H9 (cell line): ENCODE measurements at regions not wholly inside any gene's neighbourhood (a gene's known extent, or its start where the extent isn't known, plus 50 kb on each side); places are given as distances from the start of the nearest gene placed in this dataset.

ENCODE experiments used
- DNase-seq: peaks from one replicate; pipeline ENCODE4 v3.0.0-alpha.2; 2017
- H2AFZ ChIP-seq: one replicate; pipeline ENCODE4 v1.6.1; 2013; ENCODE audit warnings: mild to moderate bottlenecking, low read length, control low read depth, moderate library complexity
- H2AK5ac ChIP-seq: 2 replicates; pipeline ENCODE4 v1.6.1; 2013; ENCODE audit warnings: low read length, control low read depth, mixed read lengths; ENCODE audit not compliant: insufficient read length
- H2BK120ac ChIP-seq: one replicate; pipeline ENCODE4 v1.6.1; 2013; ENCODE audit warnings: low read depth, mild to moderate bottlenecking, low read length, control low read depth, inconsistent platforms; ENCODE audit not compliant: poor library complexity, severe bottlenecking
- H2BK12ac ChIP-seq: 2 replicates; pipeline ENCODE4 v1.6.1; 2013; ENCODE audit warnings: low read length, control low read depth, mixed read lengths, low read depth; ENCODE audit not compliant: insufficient read length
- H2BK15ac ChIP-seq: 2 replicates; pipeline ENCODE4 v1.6.1; 2013; ENCODE audit warnings: low read depth, low read length, control low read depth
- H2BK20ac ChIP-seq: one replicate; pipeline ENCODE4 v1.6.1; 2013; ENCODE audit warnings: low read depth, mild to moderate bottlenecking, low read length, control low read depth, inconsistent platforms; ENCODE audit not compliant: poor library complexity, severe bottlenecking
- H2BK5ac ChIP-seq: 2 replicates; pipeline ENCODE4 v1.6.1; 2013; ENCODE audit warnings: low read length, control low read depth, mixed read lengths; ENCODE audit not compliant: insufficient read length
- H3K14ac ChIP-seq: 2 replicates; pipeline ENCODE4 v1.6.1; 2013; ENCODE audit warnings: low read length, control low read depth; ENCODE audit not compliant: insufficient read depth
- H3K18ac ChIP-seq: 2 replicates; pipeline ENCODE4 v1.6.1; 2013; ENCODE audit warnings: low read depth, mild to moderate bottlenecking, mixed read lengths, low read length, control low read depth; ENCODE audit not compliant: insufficient read length
- H3K23ac ChIP-seq: 2 replicates; pipeline ENCODE4 v1.6.1; 2013; ENCODE audit warnings: low read length, control low read depth, mixed read lengths, low read depth; ENCODE audit not compliant: insufficient read length
- H3K23me2 ChIP-seq: 2 replicates; pipeline ENCODE4 v1.6.1; 2013; ENCODE audit warnings: low read depth, mild to moderate bottlenecking, mixed read lengths, low read length, control low read depth; ENCODE audit not compliant: insufficient read length, poor library complexity, severe bottlenecking
- H3K27ac ChIP-seq: 2 replicates; pipeline ENCODE4 v1.5.1; 2013; ENCODE audit warnings: low read length, control low read depth, mixed read lengths, low read depth; ENCODE audit not compliant: insufficient read length
- H3K27me3 ChIP-seq: 2 replicates; pipeline ENCODE4 v1.6.1; 2013; ENCODE audit warnings: low read length, control low read depth, inconsistent platforms; ENCODE audit not compliant: insufficient read depth
- H3K4ac ChIP-seq: 2 replicates; pipeline ENCODE4 v1.6.1; 2013; ENCODE audit warnings: low read depth, mild to moderate bottlenecking, control low read depth, inconsistent platforms, low read length, moderate library complexity
- H3K4me1 ChIP-seq: 2 replicates; pipeline ENCODE4 v1.6.1; 2013; ENCODE audit warnings: low read length, control low read depth, inconsistent platforms; ENCODE audit not compliant: insufficient read depth
- H3K4me2 ChIP-seq: 2 replicates; pipeline ENCODE4 v1.6.1; 2013; ENCODE audit warnings: low read length, control low read depth, mixed read lengths; ENCODE audit not compliant: insufficient read length, insufficient read depth
- H3K56ac ChIP-seq: 2 replicates; pipeline ENCODE4 v1.6.1; 2013; ENCODE audit warnings: low read depth, mild to moderate bottlenecking, mixed read lengths, low read length, control low read depth; ENCODE audit not compliant: insufficient read length
- H3K79me1 ChIP-seq: 2 replicates; pipeline ENCODE4 v1.6.1; 2013; ENCODE audit warnings: low read depth, mild to moderate bottlenecking, moderate library complexity, low read length, control low read depth, inconsistent platforms; ENCODE audit not compliant: insufficient read depth, poor library complexity, severe bottlenecking
- H3K79me2 ChIP-seq: 2 replicates; pipeline ENCODE4 v1.6.1; 2013; ENCODE audit warnings: low read length, control low read depth, inconsistent platforms; ENCODE audit not compliant: insufficient read depth
- H3K9ac ChIP-seq: 2 replicates; pipeline ENCODE4 v1.6.1; 2013; ENCODE audit warnings: low read length, control low read depth, mixed read lengths; ENCODE audit not compliant: insufficient read length; ENCODE audit errors: extremely low read depth
- H3K9me3 ChIP-seq: one replicate; pipeline ENCODE4 v1.6.1; 2013; ENCODE audit warnings: low read depth, low read length, inconsistent platforms; ENCODE audit not compliant: control insufficient read depth
- H3T11ph ChIP-seq: one replicate; pipeline ENCODE4 v1.6.1; 2013; ENCODE audit warnings: mild to moderate bottlenecking, low read length, control low read depth, inconsistent platforms
- H4K20me1 ChIP-seq: one replicate; pipeline ENCODE4 v1.6.1; 2013; ENCODE audit not compliant: control insufficient read depth, insufficient read length, insufficient read depth
- H4K5ac ChIP-seq: 2 replicates; pipeline ENCODE4 v1.6.1; 2013; ENCODE audit warnings: low read depth, mild to moderate bottlenecking, mixed read lengths, low read length, control low read depth; ENCODE audit not compliant: insufficient read length
- H4K8ac ChIP-seq: replicated peaks from 2 replicates; pipeline ENCODE4 v1.6.1; 2013; ENCODE audit warnings: low read length, control low read depth, mixed read lengths, low read depth; ENCODE audit not compliant: insufficient read length
- H4K91ac ChIP-seq: 2 replicates; pipeline ENCODE4 v1.6.1; 2013; ENCODE audit warnings: low read depth, mild to moderate bottlenecking, moderate library complexity, mixed read lengths, low read length, control low read depth; ENCODE audit not compliant: insufficient read length
- H3K27ac Mint-ChIP-seq, 3 experiments: 2 replicates in 2 of 3; 3 replicates in 1 of 3; pipeline ENCODE4 v1.8.0; 2020 to 2021; ENCODE audit warnings: mixed read lengths in 3 of 3, mild to moderate bottlenecking in 1 of 3, moderate library complexity in 1 of 3
- H3K27me3 Mint-ChIP-seq: 2 replicates; pipeline ENCODE4 v1.8.0; 2021; ENCODE audit warnings: low read depth, mild to moderate bottlenecking, moderate library complexity, mixed read lengths
- H3K36me3 Mint-ChIP-seq, 3 experiments: 2 replicates in 2 of 3; 3 replicates in 1 of 3; pipeline ENCODE4 v1.8.0; 2020 to 2021; ENCODE audit warnings: low read depth in 3 of 3, mixed read lengths in 3 of 3; ENCODE audit not compliant: insufficient read depth in 1 of 3
- H3K4me1 Mint-ChIP-seq, 2 experiments: 2 replicates each; pipeline ENCODE4 v1.8.0; 2020; ENCODE audit warnings: mixed read lengths in 2 of 2
- H3K4me3 Mint-ChIP-seq, 2 experiments: 2 replicates in 1 of 2; 3 replicates in 1 of 2; pipeline ENCODE4 v1.8.0; 2020 to 2021; ENCODE audit warnings: mild to moderate bottlenecking in 2 of 2, mixed read lengths in 2 of 2, moderate library complexity in 1 of 2
- H3K9me3 Mint-ChIP-seq, 2 experiments: 2 replicates in 1 of 2; 3 replicates in 1 of 2; pipeline ENCODE4 v1.8.0; 2020; ENCODE audit warnings: mild to moderate bottlenecking in 2 of 2, mixed read lengths in 2 of 2, moderate library complexity in 1 of 2
- WGBS: extraction: QIAGEN DNeasy Blood & Tissue Kit; methylation state at CpG from one replicate; pipeline ENCODE4 v1.1.7; 2013; ENCODE audit warnings: missing lambda C conversion rate, low lambda C conversion rate, mixed read lengths; ENCODE audit not compliant: insufficient read length; ENCODE audit errors: extremely low coverage; 5-methylcytosine and 5-hydroxymethylcytosine counted together
- TF ChIP-seq, protein P1 (sequence below): fragments of 200-600 bp; sonication (generic); conservative IDR thresholded peaks from 3 replicates; pipeline ENCODE4 v1.8.0; 2021; ENCODE audit warnings: antibody characterized with exemption, mild to moderate bottlenecking

DNA sequence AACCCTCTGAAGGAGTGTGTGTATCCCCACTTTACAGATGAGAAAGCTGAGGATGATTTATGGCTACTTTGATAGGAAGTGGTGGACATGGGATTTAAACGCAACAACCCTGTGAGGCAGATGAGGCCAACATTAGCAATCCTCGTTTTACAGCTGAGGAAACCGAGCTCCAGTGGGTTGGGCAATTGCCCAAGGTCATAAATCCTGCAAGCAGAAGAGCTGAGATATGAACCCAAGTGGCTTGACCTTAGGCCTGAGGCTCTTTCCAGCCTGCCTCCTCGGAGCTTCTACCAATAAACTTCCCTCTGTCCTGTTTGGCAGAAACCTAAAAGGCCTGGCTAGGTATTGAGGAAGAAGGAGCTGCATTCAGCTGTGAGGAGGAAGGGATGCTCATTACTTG lies 185.5 kb upstream of the RBPJ start:
- no peak overlapping the region for H2BK20ac ChIP-seq
- no peak overlapping the region for H3K9ac ChIP-seq
- H3K56ac ChIP-seq: no peak overlapping the region
- no peak overlapping the region for H3K14ac ChIP-seq
- no peak overlapping the region for H3K27ac ChIP-seq
- H2AFZ ChIP-seq: no peak overlapping the region
- H2BK12ac ChIP-seq: no peak overlapping the region
- no peaks in the 10 kb centered on the region; a peak in 1 of 7 replicates for H3K36me3 Mint-ChIP-seq
- H3K4me1 ChIP-seq: no peaks in the 10 kb centered on the region
- no peaks in the 10 kb centered on the region; a peak in 3 of 5 replicates for H3K9me3 Mint-ChIP-seq
- TF ChIP-seq, protein P1, sequence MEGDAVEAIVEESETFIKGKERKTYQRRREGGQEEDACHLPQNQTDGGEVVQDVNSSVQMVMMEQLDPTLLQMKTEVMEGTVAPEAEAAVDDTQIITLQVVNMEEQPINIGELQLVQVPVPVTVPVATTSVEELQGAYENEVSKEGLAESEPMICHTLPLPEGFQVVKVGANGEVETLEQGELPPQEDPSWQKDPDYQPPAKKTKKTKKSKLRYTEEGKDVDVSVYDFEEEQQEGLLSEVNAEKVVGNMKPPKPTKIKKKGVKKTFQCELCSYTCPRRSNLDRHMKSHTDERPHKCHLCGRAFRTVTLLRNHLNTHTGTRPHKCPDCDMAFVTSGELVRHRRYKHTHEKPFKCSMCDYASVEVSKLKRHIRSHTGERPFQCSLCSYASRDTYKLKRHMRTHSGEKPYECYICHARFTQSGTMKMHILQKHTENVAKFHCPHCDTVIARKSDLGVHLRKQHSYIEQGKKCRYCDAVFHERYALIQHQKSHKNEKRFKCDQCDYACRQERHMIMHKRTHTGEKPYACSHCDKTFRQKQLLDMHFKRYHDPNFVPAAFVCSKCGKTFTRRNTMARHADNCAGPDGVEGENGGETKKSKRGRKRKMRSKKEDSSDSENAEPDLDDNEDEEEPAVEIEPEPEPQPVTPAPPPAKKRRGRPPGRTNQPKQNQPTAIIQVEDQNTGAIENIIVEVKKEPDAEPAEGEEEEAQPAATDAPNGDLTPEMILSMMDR: no peak
- no peak overlapping the region for H2AK5ac ChIP-seq
- H3K27ac Mint-ChIP-seq: no peak overlapping the region
- no peak overlapping the region for H4K5ac ChIP-seq
- no peak overlapping the region for H3K4me2 ChIP-seq
- H3K79me2 ChIP-seq: no peaks in the 10 kb centered on the region
- no peak overlapping the region for H3K23ac ChIP-seq
- no peaks in the 10 kb centered on the region; the same call in none of the 2 replicates for H3K27me3 Mint-ChIP-seq
- no peaks in the 10 kb centered on the region for H4K20me1 ChIP-seq
- H3K9me3 ChIP-seq: no peaks in the 10 kb centered on the region
- DNase-seq: no peak
- H3K18ac ChIP-seq: no peak overlapping the region
- H3K4ac ChIP-seq: no peak overlapping the region
- H2BK15ac ChIP-seq: no peak overlapping the region
- no peak overlapping the region for H4K8ac ChIP-seq
- H2BK5ac ChIP-seq: no peak overlapping the region
- no peak overlapping the region for H3T11ph ChIP-seq
- H3K23me2 ChIP-seq: no peaks in the 10 kb centered on the region
- no peaks in the 10 kb centered on the region for H3K27me3 ChIP-seq
- no peaks in the 10 kb centered on the region for H3K79me1 ChIP-seq
- no peak overlapping the region for H4K91ac ChIP-seq
- H2BK120ac ChIP-seq: no peak overlapping the region
- WGBS: no CpG with 5 or more reads among the region's 4 CpGs
- no peak overlapping the region for H3K4me3 Mint-ChIP-seq
- peaks cover 19 to 20% of the 10 kb centered on the region in 2 experiments for H3K4me1 Mint-ChIP-seq
